ENCODE measurements at regions not wholly inside any gene's neighbourhood (a gene's known extent, or its start where the extent isn't known, plus 50 kb on each side); places are given as distances from the start of the nearest gene placed in this dataset.
"Not testable (repeated sequence)": the region's sequence is repeated elsewhere in the genome, so short reads cannot be mapped to it uniquely, and the experiment has no call there.

DNA sequence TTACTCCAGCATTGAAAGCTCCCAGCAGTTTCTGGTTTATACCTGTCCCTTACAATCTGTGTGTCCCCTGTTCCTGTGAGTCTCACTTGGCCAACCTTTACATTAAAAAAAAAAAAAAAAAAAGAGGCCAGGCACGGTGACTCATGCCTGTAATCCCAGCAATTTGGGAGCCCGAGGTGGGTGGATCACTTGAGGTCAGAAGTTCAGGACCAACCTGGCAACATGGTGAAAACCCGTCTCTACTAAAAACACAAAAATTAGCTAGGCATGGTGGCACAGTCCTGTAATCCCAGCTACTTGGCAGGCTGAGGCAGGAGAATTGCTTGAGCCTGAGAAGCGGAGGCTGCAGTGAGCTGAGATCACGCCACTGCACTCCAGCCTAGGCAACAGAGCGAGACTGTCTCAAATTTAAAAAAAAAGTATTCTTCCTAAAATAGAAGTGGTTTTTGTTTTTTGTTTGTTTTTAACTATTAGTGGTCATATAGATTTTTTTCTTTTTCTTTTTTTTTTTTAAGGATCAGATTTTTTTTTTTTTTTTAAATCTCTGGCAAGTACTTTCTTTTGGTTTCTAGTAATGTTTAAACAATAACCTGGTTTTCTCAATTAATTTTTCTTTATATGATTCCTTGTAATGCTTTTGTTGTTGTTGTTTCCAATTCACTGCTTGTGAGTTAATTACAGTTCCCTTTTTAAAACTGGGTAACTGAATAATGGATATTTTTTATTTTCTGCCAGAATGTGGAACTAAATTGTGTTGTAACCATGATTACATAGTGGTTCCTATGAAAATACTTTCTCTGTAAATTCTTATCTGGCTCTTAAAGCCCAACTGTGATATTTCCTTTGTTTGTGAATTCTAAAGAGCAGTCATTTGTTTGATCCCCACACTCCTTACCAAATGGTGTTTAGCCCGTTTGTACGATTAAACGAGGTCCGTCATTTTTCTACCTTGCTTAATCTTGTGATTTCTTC, 116.8 kb downstream of the CTAGE1 start:
- H3K27ac ChIP-seq: no peak overlapping the region
- WGBS, 10 experiments: 29 to 100% (median 71%) methylated on average over 3 to 10 of the region's 10 CpGs; no CpG with 5 or more reads in 1 of the 10 experiments
- no peaks in the 10 kb centered on the region for H3K4me1 ChIP-seq (replicated peaks in 1 of 2)
- ATAC-seq (replicated peaks in 6 of 8): no peak
- in situ Hi-C loops (cut with MboI; ENCODE audit: low pct_unique_long_range_greater_than_20kb in 2 of 9, low sequenced_read_pairs in 9 of 9, unreplicated experiment in 9 of 9): no loop called here
- H3K4me3 ChIP-seq: no peak overlapping the region

GRCh38 chr18:22297008-22297407, 120.7 kb downstream of the CTAGE1 start:
- Histone ChIP-seq H3K4me1 (replicated peaks in 1 of 2) (no peaks in the 10 kb centered on the region), H3K4me3 (no peak overlapping the region), H3K27ac (no peak overlapping the region)
- 0 to 100% (median 82%) methylated on average over 1 to 3 of the region's 3 CpGs; no CpG with 5 or more reads in 2 of the 10 experiments for WGBS, 10 experiments
- in situ Hi-C loops (cut with MboI; ENCODE audit: low pct_unique_long_range_greater_than_20kb in 2 of 9, low sequenced_read_pairs in 9 of 9, unreplicated experiment in 9 of 9): loop anchor here in 1 of 9 experiments (25.0 kb wide), 1 partner anchor 90 kb away; no protein-coding TSS in a partner anchor
- no peak for ATAC-seq (replicated peaks in 6 of 8)

DNA sequence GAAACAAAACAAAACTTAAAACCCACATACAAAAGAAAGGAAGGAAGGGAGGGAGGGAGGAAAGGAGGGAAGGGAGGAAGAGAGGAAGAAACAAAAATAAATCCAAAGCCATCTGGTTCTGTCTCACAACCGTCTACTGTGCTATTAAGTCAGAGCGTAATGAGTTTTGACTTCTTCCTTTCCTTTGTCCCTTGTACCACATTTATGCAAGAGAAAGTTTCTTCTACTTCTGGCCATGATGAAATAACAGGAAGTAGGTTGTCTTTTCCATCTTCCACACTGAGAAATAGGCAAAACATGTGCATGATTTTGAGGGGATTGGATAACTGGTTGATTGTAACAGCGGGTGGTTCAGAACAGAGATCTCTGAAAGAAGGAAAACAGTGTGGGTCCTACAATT, 121.4 kb downstream of the CTAGE1 start:
- no peaks in the 10 kb centered on the region for H3K4me1 ChIP-seq (replicated peaks in 1 of 2)
- no peak overlapping the region for H3K27ac ChIP-seq
- 52 to 100% (median 92%) methylated on average over 1 to 3 of the region's 3 CpGs for WGBS, 10 experiments
- no peak for ATAC-seq (replicated peaks in 6 of 8)
- in situ Hi-C loops (cut with MboI; ENCODE audit: low pct_unique_long_range_greater_than_20kb in 2 of 9, low sequenced_read_pairs in 9 of 9, unreplicated experiment in 9 of 9): loop anchor here in 1 of 9 experiments (25.0 kb wide), 1 partner anchor 91 kb away; no protein-coding TSS in a partner anchor
- H3K4me3 ChIP-seq: no peak overlapping the region

DNA sequence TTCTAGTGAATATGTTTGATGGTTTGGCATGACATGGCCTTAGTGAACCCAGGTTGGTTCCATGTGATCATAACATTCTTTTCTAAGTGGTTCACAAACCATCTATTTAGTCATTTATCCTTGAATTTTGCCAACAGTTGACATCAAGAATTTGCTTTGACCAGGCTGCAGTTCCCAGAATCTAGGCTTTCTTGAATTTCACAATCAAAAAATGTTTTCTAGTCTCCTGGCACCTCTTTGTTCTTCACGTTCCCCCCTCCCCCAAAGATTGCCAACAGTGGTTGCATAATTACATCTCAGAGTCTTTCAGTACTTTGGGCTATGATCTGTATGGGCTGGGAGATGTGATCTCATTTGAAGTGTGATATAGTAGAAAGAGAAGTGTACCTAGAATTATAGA, 124.0 kb downstream of the GATA6 start:
- Histone ChIP-seq H3K27ac (no peak overlapping the region), H3K4me3 (no peak overlapping the region), H3K4me1 (replicated peaks in 1 of 2) (no peaks in the 10 kb centered on the region)
- no peak for ATAC-seq (replicated peaks in 6 of 8)
- WGBS, 10 experiments: 0 to 80% (median 13%) methylated on average over 1 of the region's 1 CpG; no CpG with 5 or more reads in 6 of the 10 experiments
- in situ Hi-C loops (cut with MboI; ENCODE audit: low pct_unique_long_range_greater_than_20kb in 2 of 9, low sequenced_read_pairs in 9 of 9, unreplicated experiment in 9 of 9): loop anchor here in 1 of 9 experiments (25.0 kb wide), 1 partner anchor 94 kb away; no protein-coding TSS in a partner anchor

DNA sequence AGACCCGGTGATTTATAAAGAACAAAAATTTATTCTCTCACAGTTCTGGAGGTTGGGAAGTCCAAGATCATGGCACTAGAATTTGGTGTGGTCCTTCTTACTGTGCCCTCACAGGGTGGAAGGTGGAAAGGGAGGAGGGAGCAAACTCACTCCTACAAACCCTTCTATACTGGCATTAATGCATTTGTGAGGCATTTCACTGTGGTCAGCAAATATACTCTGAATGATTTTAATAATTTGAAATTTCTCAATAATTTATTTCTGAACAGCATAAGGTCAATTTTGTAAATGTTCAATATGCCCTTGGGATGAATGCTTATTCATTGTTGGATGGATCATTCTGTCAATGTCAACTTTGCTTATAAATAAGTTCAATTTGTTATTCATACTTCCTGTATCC, 120.6 kb downstream of the GATA6 start:
- H3K4me3 ChIP-seq: no peak overlapping the region
- H3K4me1 ChIP-seq (replicated peaks in 1 of 2): no peaks in the 10 kb centered on the region
- in situ Hi-C loops (cut with MboI; ENCODE audit: low pct_unique_long_range_greater_than_20kb in 2 of 9, low sequenced_read_pairs in 9 of 9, unreplicated experiment in 9 of 9): loop anchor here in 1 of 9 experiments (25.0 kb wide), 1 partner anchor 97 kb away; no protein-coding TSS in a partner anchor
- 0 to 100% (median 100%) methylated on average over 1 of the region's 1 CpG; no CpG with 5 or more reads in 6 of the 10 experiments for WGBS, 10 experiments
- ATAC-seq (replicated peaks in 6 of 8): no peak
- H3K27ac ChIP-seq: no peak overlapping the region

DNA sequence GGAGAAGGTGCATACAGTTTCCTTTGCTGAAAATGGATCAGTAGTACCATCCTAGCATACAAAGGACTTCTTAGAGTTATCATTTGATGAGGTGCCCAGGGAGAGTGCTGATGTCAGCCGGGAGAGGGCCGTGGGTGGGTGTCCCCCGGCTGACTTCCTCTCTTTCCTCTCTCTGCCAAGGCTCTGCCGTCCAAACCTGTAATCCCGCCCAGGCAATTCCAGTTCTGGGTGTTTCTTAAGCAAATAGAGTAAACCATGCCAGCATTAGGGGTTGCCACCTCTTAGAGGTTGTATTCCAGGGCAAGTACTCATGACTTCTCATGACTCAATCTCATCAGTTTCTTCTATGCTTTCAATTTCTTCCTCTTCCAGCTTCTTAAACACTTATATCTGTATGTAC, 117.2 kb downstream of the GATA6 start:
- H3K4me1 ChIP-seq (replicated peaks in 1 of 2): peaks cover 0 to 3% of the 10 kb centered on the region in 2 donors
- ATAC-seq (replicated peaks in 6 of 8): peak in 1 of 8 experiments; percentile 20
- 0 to 83% (median 62%) methylated on average over 1 to 5 of the region's 5 CpGs; no CpG with 5 or more reads in 4 of the 10 experiments for WGBS, 10 experiments
- in situ Hi-C loops (cut with MboI; ENCODE audit: low pct_unique_long_range_greater_than_20kb in 2 of 9, low sequenced_read_pairs in 9 of 9, unreplicated experiment in 9 of 9): loop anchor here in 1 of 9 experiments (25.0 kb wide), 1 partner anchor 101 kb away; no protein-coding TSS in a partner anchor
- no peak overlapping the region for H3K4me3 ChIP-seq
- no peak overlapping the region for H3K27ac ChIP-seq

GRCh38 chr18:22285361-22286140, 116.2 kb downstream of the GATA6 start:
- no peak for ATAC-seq (replicated peaks in 6 of 8)

DNA sequence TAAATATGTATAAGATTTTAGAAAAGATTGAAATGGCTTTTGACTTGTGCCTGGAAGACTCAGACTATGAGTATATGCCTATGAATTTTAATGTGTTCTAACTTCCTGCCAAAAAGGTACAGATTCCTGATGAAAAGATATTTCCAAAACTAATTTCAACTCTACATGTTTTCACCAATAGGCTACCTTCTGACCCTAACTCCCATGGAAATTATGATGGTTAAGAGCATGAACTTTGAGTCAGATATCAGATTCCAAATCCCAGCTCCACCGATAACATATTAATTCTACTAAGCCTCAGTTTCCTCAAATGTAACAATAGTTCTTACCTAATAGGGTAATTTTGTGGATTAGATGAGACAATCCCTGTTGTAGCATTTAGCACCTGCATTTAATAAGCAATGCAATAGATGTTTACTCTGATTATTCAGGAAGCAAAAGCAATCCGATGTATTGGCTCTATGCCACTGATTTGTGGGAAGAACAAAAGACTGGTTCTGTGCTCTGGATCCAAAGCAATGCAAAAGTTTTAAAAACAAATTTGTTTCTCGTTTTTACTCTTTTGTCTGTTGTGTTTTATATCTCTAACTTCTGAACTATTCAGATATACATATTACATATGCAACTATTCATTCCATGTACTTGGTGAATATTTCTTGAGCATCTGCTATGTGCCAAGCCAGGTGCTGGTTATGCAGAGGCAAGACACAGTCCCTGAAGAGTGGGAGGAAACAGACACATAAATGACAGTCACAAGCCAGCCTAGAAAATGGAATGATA, 115.4 kb downstream of the GATA6 start:
- WGBS, 10 experiments: 33 to 88% (median 68%) methylated on average over 1 to 3 of the region's 3 CpGs; no CpG with 5 or more reads in 3 of the 10 experiments
- Histone ChIP-seq H3K27ac (no peak overlapping the region), H3K4me1 (replicated peaks in 1 of 2) (peaks cover 0 to 3% of the 10 kb centered on the region in 2 donors), H3K4me3 (no peak overlapping the region)
- in situ Hi-C loops (cut with MboI; ENCODE audit: low pct_unique_long_range_greater_than_20kb in 2 of 9, low sequenced_read_pairs in 9 of 9, unreplicated experiment in 9 of 9): loop anchor here in 1 of 9 experiments (25.0 kb wide), 1 partner anchor 103 kb away; no protein-coding TSS in a partner anchor
- ATAC-seq (replicated peaks in 6 of 8): peak in 2 of 8 experiments; percentile 19 to 58

More at GRCh38 chr18:22285361-22286140, 116.2 kb downstream of the GATA6 start:
- in situ Hi-C loops (cut with MboI; ENCODE audit: low pct_unique_long_range_greater_than_20kb in 2 of 9, low sequenced_read_pairs in 9 of 9, unreplicated experiment in 9 of 9): loop anchor here in 1 of 9 experiments (25.0 kb wide), 1 partner anchor 102 kb away; no protein-coding TSS in a partner anchor
- peaks cover 0 to 3% of the 10 kb centered on the region in 2 donors for H3K4me1 ChIP-seq (replicated peaks in 1 of 2)
- no peak overlapping the region for H3K4me3 ChIP-seq
- WGBS, 10 experiments: 32 to 91% (median 68%) methylated on average over 1 to 3 of the region's 3 CpGs
- no peak overlapping the region for H3K27ac ChIP-seq

DNA sequence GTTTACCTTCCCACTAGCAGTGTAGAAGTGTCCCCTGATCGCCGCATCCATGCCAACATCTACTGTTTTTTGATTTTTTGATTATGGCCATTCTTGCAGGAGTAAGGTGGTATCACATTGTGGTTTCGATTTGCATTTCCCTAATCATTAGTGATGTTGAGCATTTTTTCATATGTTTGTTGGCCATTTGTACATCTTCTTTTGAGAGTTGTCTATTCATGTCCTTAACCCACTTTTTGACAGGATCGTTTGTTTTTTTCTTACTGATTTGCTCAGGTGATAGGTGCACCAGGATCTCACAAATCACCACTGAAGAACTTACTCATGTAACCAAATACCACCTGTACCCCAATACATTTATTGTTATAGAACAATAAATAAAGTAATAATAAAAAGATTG, 114.5 kb downstream of the GATA6 start:
- H3K4me1 ChIP-seq (replicated peaks in 1 of 2); H3K4me3 ChIP-seq; H3K27ac ChIP-seq; ATAC-seq (replicated peaks in 6 of 8): not testable (repeated sequence)
- in situ Hi-C loops (cut with MboI; ENCODE audit: low pct_unique_long_range_greater_than_20kb in 2 of 9, low sequenced_read_pairs in 9 of 9, unreplicated experiment in 9 of 9): loop anchor here in 1 of 9 experiments (25.0 kb wide), 1 partner anchor 103 kb away; no protein-coding TSS in a partner anchor
- 0 to 100% (median 96%) methylated on average over 1 to 4 of the region's 4 CpGs; no CpG with 5 or more reads in 1 of the 10 experiments for WGBS, 10 experiments

DNA sequence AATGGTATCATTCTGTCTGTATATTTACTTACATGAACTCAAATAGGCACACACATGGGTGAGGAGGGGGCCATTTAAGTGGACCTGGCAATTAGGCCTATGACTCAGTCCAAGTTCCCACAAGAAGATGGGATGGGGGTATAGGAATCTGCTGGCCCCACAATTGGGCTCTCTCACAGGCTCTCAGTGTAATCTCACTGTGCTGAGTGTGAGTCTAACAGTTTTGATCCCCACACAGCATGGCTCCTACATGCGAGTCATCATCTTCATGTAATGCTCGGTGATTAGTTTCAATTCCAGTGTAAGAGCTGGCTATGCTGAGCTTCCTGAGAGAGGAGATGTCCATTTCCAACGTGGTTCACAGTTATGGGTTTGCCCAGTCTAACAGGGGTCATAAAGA, 114.0 kb downstream of the GATA6 start:
- WGBS, 10 experiments: 0 to 100% (median 64%) methylated on average over 1 to 3 of the region's 3 CpGs; no CpG with 5 or more reads in 2 of the 10 experiments
- Histone ChIP-seq H3K4me1 (replicated peaks in 1 of 2) (peaks cover 0 to 3% of the 10 kb centered on the region in 2 donors), H3K27ac (no peak overlapping the region), H3K4me3 (no peak overlapping the region)
- in situ Hi-C loops (cut with MboI; ENCODE audit: low pct_unique_long_range_greater_than_20kb in 2 of 9, low sequenced_read_pairs in 9 of 9, unreplicated experiment in 9 of 9): loop anchor here in 1 of 9 experiments (25.0 kb wide), 1 partner anchor 104 kb away; no protein-coding TSS in a partner anchor
- peak in 1 of 8 experiments; percentile 16 for ATAC-seq (replicated peaks in 6 of 8)

- peaks cover 0 to 3% of the 10 kb centered on the region in 2 donors for H3K4me1 ChIP-seq (replicated peaks in 1 of 2)
- ATAC-seq (replicated peaks in 6 of 8): peak in 1 of 8 experiments; percentile 6
- H3K27ac ChIP-seq: no peak overlapping the region
- in situ Hi-C loops (cut with MboI; ENCODE audit: low pct_unique_long_range_greater_than_20kb in 2 of 9, low sequenced_read_pairs in 9 of 9, unreplicated experiment in 9 of 9): loop anchor here in 1 of 9 experiments (25.0 kb wide), 1 partner anchor 104 kb away; no protein-coding TSS in a partner anchor
- no peak overlapping the region for H3K4me3 ChIP-seq
Measured at GRCh38 chr18:22283116-22283395, 113.7 kb downstream of the GATA6 start.
